HG02840 (cell line): ENCODE measurements at regions not wholly inside any gene's neighbourhood (a gene's known extent, or its start where the extent isn't known, plus 50 kb on each side); places are given as distances from the start of the nearest gene placed in this dataset.

Experiments
- ATAC-seq: cut with Tn5 transposase; IDR thresholded peaks from one replicate; pipeline ENCODE4 v1.9.1; 2021; ENCODE audit warnings: mild to moderate bottlenecking, moderate library complexity, moderate number of reproducible peaks; ENCODE audit not compliant: unreplicated experiment, low FRiP score

GRCh38 chr2:19786408-19787058 lies 115.2 kb downstream of the TTC32 start:
- ATAC-seq = peak; percentile 62

GRCh38 chr2:19785867-19786266 lies 115.9 kb downstream of the TTC32 start:
- ATAC-seq = no peak

- no peak for ATAC-seq
These were observed 116.3 kb downstream of the TTC32 start for GRCh38 chr2:19785447-19785846.

GRCh38 chr2:19784456-19784855 lies 117.3 kb downstream of the TTC32 start:
- ATAC-seq = no peak

GRCh38 chr2:19783935-19784334 lies 117.8 kb downstream of the TTC32 start:
- no peak for ATAC-seq

- ATAC-seq = no peak
These were observed 124.8 kb downstream of the TTC32 start for GRCh38 chr2:19776941-19777514.

- ATAC-seq = no peak
These were observed 125.9 kb downstream of the TTC32 start for GRCh38 chr2:19775838-19776237.

- no peak for ATAC-seq
These were observed 126.5 kb downstream of the TTC32 start for GRCh38 chr2:19775315-19775714.

- no peak for ATAC-seq
These were observed 127.0 kb downstream of the TTC32 start for GRCh38 chr2:19774805-19775176.

- no peak for ATAC-seq
These were observed 128.8 kb downstream of the TTC32 start for GRCh38 chr2:19772981-19773380.

GRCh38 chr2:19769513-19769912 lies 132.3 kb downstream of the TTC32 start:
- no peak for ATAC-seq

- no peak for ATAC-seq
These were observed 133.9 kb downstream of the TTC32 start for GRCh38 chr2:19767899-19768298.

- ATAC-seq = no peak
These were observed 136.8 kb downstream of the TTC32 start for GRCh38 chr2:19764998-19765397.

- ATAC-seq = no peak
These were observed 138.1 kb downstream of the TTC32 start for GRCh38 chr2:19763731-19764130.

- ATAC-seq = no peak
These were observed 138.7 kb downstream of the TTC32 start for GRCh38 chr2:19762959-19763605.

- no peak for ATAC-seq
These were observed 139.6 kb downstream of the TTC32 start for GRCh38 chr2:19762142-19762541.

- ATAC-seq = no peak
These were observed 141.9 kb downstream of the TTC32 start for GRCh38 chr2:19759880-19760279.

GRCh38 chr2:19758658-19759057 lies 143.1 kb downstream of the TTC32 start:
- no peak for ATAC-seq

- no peak for ATAC-seq
These were observed 144.2 kb downstream of the TTC32 start for GRCh38 chr2:19757586-19757985.

GRCh38 chr2:19754907-19755306 lies 146.9 kb downstream of the TTC32 start:
- ATAC-seq = no peak

- ATAC-seq = no peak
These were observed 148.0 kb downstream of the TTC32 start for GRCh38 chr2:19753818-19754217.

GRCh38 chr2:19753314-19753713 lies 148.5 kb downstream of the TTC32 start:
- no peak for ATAC-seq
